CD4-positive, alpha-beta T cell (primary cell): ENCODE measurements at regions not wholly inside any gene's neighbourhood (a gene's known extent, or its start where the extent isn't known, plus 50 kb on each side); places are given as distances from the start of the nearest gene placed in this dataset.

Source experiments
- ATAC-seq: fragments of 200-7000 bp; cut with Tn5 transposase; one replicate; pipeline ENCODE4 v1.10.0; 2022; ENCODE audit warnings: mild to moderate bottlenecking; ENCODE audit not compliant: poor library complexity
- CTCF ChIA-PET: fragments of 350-600 bp; sonication (Branson Sonifier 250); formaldehyde crosslinking; loops from one replicate; lab custom pipeline; 2021; ENCODE audit warnings: antibody characterized with exemption, inconsistent platforms; lab: Charles Lee
- POLR2A ChIA-PET: fragments of 350-600 bp; sonication (Branson Sonifier 250); formaldehyde crosslinking; loops from one replicate; lab custom pipeline; 2021; ENCODE audit warnings: antibody characterized with exemption, inconsistent platforms; lab: Charles Lee
- DNase-seq, 14 experiments: peaks; one replicate each; pipeline ENCODE4 v3.0.0-alpha.2; 2013 to 2020; ENCODE audit warnings: mixed read lengths in 2 of 14
- H3K27ac ChIP-seq, 2 donors: one replicate each; pipeline versions ENCODE4 v1.5.1 to v1.7.0; 2013; ENCODE audit warnings: low read length in 2 of 2, low read depth in 1 of 2, mild to moderate bottlenecking in 1 of 2
- H3K27me3 ChIP-seq, 2 experiments: 1 replicate in 1 of 2; 2 replicates in 1 of 2; pipeline versions ENCODE4 v1.6.1 to v1.7.0; 2013; ENCODE audit warnings: low read length in 2 of 2, control low read depth in 1 of 2, mild to moderate bottlenecking in 1 of 2, moderate library complexity in 1 of 2; ENCODE audit not compliant: insufficient read depth in 2 of 2, control insufficient read depth in 1 of 2
- H3K36me3 ChIP-seq: one replicate; pipeline ENCODE4 v1.6.1; 2013; ENCODE audit warnings: low read length, control low read depth; ENCODE audit not compliant: insufficient read depth
- H3K4me1 ChIP-seq: one replicate; pipeline ENCODE4 v1.6.1; 2013; ENCODE audit warnings: low read length, control low read depth; ENCODE audit not compliant: insufficient read depth
- H3K4me3 ChIP-seq: one replicate; pipeline ENCODE4 v1.5.1; 2013; ENCODE audit warnings: mild to moderate bottlenecking, low read length, moderate library complexity
- H3K9me3 ChIP-seq, 2 experiments: 1 replicate in 1 of 2; 2 replicates in 1 of 2; pipeline versions ENCODE4 v1.6.1 to v1.7.0; 2013; ENCODE audit warnings: low read length in 2 of 2, mild to moderate bottlenecking in 2 of 2, control low read depth in 1 of 2, moderate library complexity in 1 of 2; ENCODE audit not compliant: control insufficient read depth in 1 of 2, insufficient read depth in 1 of 2
- H3K27ac Mint-ChIP-seq: one replicate; pipeline ENCODE4 v1.8.0; 2020; ENCODE audit warnings: mixed read lengths
- H3K27me3 Mint-ChIP-seq: one replicate; pipeline ENCODE4 v1.8.0; 2021; ENCODE audit warnings: mixed read lengths
- H3K36me3 Mint-ChIP-seq: one replicate; pipeline ENCODE4 v1.8.0; 2021; ENCODE audit warnings: low read depth, mixed read lengths
- H3K4me1 Mint-ChIP-seq: one replicate; pipeline ENCODE4 v1.8.0; 2021; ENCODE audit warnings: low read depth, mixed read lengths
- H3K4me3 Mint-ChIP-seq: one replicate; pipeline ENCODE4 v1.8.0; 2020; ENCODE audit warnings: mild to moderate bottlenecking, mixed read lengths
- H3K9me3 Mint-ChIP-seq: one replicate; pipeline ENCODE4 v1.8.0; 2020; ENCODE audit warnings: mixed read lengths
- intact Hi-C, 2 experiments: fragments of 100-400 bp; cut with DNase I in 1 of 2; cut with micrococcal nuclease in 1 of 2; formaldehyde crosslinking; loops; one replicate each; pipeline versions ENCODE4 v1.15.1 to v1.9.0; 2023 to 2025; cut with DNase I, micrococcal nuclease
- TF ChIP-seq, protein P1 (sequence below): fragments of 200-600 bp; IDR thresholded peaks from one replicate; pipeline ENCODE4 v1.8.0; 2022; ENCODE audit warnings: antibody characterized with exemption, mild to moderate bottlenecking

DNA sequence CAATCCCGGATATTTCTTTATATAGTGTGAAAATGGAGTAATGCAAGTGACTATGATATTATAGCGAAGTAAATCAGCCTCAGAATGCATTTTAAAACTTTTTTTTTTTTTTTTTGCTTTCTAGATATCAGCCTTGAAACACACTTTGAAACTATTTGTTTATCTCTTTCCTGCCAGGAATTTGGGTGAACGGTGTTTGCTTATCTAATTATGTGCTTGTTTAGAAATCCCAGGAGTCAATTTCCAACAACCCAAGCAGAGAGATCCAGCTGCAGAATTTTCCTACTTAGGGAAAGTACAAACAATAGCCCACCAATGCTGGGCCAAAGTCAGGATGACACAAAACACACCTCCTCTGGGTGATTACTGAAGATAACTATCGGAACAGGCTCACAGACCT, 958.8 kb downstream of the PCDH18 start:
- no peaks in the 10 kb centered on the region for H3K27me3 ChIP-seq
- intact Hi-C loops: no loop called here
- no peaks in the 10 kb centered on the region for H3K36me3 ChIP-seq
- H3K4me1 ChIP-seq: no peaks in the 10 kb centered on the region
- TF ChIP-seq, protein P1, sequence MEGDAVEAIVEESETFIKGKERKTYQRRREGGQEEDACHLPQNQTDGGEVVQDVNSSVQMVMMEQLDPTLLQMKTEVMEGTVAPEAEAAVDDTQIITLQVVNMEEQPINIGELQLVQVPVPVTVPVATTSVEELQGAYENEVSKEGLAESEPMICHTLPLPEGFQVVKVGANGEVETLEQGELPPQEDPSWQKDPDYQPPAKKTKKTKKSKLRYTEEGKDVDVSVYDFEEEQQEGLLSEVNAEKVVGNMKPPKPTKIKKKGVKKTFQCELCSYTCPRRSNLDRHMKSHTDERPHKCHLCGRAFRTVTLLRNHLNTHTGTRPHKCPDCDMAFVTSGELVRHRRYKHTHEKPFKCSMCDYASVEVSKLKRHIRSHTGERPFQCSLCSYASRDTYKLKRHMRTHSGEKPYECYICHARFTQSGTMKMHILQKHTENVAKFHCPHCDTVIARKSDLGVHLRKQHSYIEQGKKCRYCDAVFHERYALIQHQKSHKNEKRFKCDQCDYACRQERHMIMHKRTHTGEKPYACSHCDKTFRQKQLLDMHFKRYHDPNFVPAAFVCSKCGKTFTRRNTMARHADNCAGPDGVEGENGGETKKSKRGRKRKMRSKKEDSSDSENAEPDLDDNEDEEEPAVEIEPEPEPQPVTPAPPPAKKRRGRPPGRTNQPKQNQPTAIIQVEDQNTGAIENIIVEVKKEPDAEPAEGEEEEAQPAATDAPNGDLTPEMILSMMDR: no peak
- DNase-seq: no peak
- Mint-ChIP-seq H3K9me3 (peaks cover 5% of the 10 kb centered on the region), H3K36me3 (no peaks in the 10 kb centered on the region), H3K27me3 (no peaks in the 10 kb centered on the region), H3K4me1 (no peaks in the 10 kb centered on the region), H3K27ac (no peak overlapping the region), H3K4me3 (no peak overlapping the region)
- ChIA-PET POLR2A (no interaction called here), CTCF (no interaction called here)
- H3K27ac ChIP-seq: no peak overlapping the region
- no peak overlapping the region for H3K4me3 ChIP-seq
- ATAC-seq: no peak
- no peaks in the 10 kb centered on the region for H3K9me3 ChIP-seq

DNA sequence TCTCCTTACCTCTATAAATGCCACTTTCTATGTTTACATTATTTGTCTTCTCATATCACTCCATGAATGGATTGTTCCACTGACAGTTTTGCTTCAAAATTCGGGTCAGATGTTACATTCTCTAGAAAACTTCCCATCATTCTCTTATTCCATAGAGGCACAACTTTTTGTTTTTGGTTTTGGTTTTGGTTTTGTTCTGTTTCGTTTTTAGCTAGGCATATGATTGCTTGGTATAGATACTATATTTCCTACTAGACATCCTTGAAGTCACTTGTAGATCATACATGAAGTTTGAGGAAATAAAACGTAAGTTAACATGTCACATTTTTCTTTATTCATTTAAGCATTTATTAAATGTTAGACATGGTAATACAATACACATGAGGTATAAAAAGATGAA, 961.0 kb downstream of the PCDH18 start:
- no peaks in the 10 kb centered on the region for H3K27me3 Mint-ChIP-seq
- Histone ChIP-seq H3K36me3 (no peaks in the 10 kb centered on the region), H3K9me3 (no peaks in the 10 kb centered on the region), H3K27me3 (no peaks in the 10 kb centered on the region), H3K4me3 (no peak overlapping the region), H3K4me1 (no peaks in the 10 kb centered on the region), H3K27ac (no peak overlapping the region)
- POLR2A ChIA-PET: no interaction called here
- H3K27ac Mint-ChIP-seq: no peak overlapping the region
- CTCF ChIA-PET: no interaction called here
- DNase-seq (peak in 1 of 14 experiments; percentile 1), ATAC-seq (no peak)
- no peaks in the 10 kb centered on the region for H3K4me1 Mint-ChIP-seq
- TF ChIP-seq, protein P1: no peak
- no peaks in the 10 kb centered on the region for H3K36me3 Mint-ChIP-seq
- intact Hi-C loops: no loop called here
- H3K9me3 Mint-ChIP-seq: peaks cover 5% of the 10 kb centered on the region
- no peak overlapping the region for H3K4me3 Mint-ChIP-seq

DNA sequence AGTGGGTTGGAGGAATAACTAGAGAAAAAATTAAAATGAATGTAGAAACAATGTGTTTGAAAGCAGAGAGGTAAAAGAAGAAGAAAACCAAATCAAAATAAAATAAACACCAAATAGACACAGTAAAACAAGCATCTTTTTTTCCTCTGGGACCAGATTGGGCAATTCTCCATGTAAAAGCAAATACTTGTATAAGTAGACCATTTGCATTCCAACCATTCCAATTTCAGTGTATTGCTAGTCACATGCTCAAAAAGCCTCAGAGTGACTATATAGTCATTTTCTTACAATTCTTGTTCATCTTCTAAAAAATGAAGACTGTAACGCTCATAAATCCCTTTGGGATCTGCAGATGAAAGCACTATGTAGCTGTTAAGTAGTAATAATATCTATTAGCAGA, 969.5 kb downstream of the PCDH18 start:
- ChIA-PET CTCF (no interaction called here), POLR2A (no interaction called here)
- ATAC-seq (no peak), DNase-seq (no peak)
- Mint-ChIP-seq H3K4me3 (no peak overlapping the region), H3K9me3 (no peaks in the 10 kb centered on the region), H3K36me3 (no peaks in the 10 kb centered on the region), H3K27me3 (no peaks in the 10 kb centered on the region), H3K27ac (no peak overlapping the region), H3K4me1 (no peaks in the 10 kb centered on the region)
- H3K36me3 ChIP-seq: no peaks in the 10 kb centered on the region
- H3K27me3 ChIP-seq: no peaks in the 10 kb centered on the region
- TF ChIP-seq, protein P1: no peak
- H3K27ac ChIP-seq: no peak overlapping the region
- H3K4me1 ChIP-seq: no peaks in the 10 kb centered on the region
- no peak overlapping the region for H3K4me3 ChIP-seq
- peaks cover 0 to 7% of the 10 kb centered on the region in 2 experiments for H3K9me3 ChIP-seq
- intact Hi-C loops: no loop called here
